ENCODE measurements at regions not wholly inside any gene's neighbourhood (a gene's known extent, or its start where the extent isn't known, plus 50 kb on each side); places are given as distances from the start of the nearest gene placed in this dataset.

- DNase-seq (ENCODE audit: low read depth): no peak
These were observed 1637.7 kb upstream of the LRRTM1 start for GRCh38 chr2:81942136-81942680.

DNA sequence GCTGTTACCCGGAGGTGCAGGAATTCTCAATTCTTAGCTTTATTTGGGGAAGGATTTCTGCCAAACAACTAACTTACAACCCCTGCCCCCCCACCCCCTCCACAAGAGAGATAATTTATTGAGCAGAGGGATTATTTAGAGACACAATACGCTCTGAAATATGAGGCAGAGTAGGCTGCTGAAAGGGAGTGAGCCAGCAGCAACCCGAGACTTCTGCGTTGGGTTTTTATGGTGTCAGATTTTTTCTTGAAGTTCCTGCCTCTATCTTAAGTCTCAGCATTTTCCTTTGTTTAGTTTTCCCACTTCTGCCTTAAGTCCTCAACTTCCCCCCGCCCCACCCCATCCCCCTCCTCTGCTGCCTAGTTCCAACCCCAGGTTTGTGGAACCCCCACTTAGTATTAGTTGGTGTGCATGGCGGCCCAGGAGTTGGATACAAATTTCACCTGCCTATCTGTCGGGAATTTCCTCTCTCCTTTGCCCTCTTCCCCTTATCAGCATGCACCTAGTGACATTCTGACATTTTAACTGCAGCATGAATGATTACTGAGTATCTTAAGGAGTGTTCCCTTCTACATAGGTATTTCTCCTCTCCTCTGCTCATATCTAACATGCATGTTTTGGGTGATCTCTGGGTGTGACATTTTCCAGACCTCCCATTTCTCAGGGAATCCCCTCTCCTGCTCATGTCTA, 1635.9 kb upstream of the LRRTM1 start:
- no peak for DNase-seq (ENCODE audit: low read depth)

- no peak for DNase-seq (ENCODE audit: low read depth)
These were observed 1633.4 kb upstream of the LRRTM1 start for GRCh38 chr2:81937944-81938343.

DNA sequence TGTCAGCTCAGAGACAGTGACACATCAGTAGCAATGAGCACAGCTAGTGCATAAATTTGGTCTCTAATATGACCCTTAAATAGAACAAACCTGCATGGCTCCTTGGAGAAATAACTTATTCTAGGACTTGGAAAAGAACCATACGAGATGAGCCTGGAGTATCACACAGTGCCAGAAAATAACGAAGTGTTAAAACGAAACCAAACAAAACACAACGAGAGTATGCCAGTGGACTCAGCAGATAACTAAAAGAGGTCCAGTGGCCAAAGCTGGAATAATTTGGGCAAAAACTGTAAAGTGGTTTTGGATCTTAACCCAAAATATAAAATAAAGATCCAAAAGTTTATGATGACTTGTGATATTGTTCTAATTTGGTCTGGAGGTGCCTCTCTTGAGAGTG, 1599.0 kb upstream of the LRRTM1 start:
- no peak for DNase-seq (ENCODE audit: low read depth)

DNA sequence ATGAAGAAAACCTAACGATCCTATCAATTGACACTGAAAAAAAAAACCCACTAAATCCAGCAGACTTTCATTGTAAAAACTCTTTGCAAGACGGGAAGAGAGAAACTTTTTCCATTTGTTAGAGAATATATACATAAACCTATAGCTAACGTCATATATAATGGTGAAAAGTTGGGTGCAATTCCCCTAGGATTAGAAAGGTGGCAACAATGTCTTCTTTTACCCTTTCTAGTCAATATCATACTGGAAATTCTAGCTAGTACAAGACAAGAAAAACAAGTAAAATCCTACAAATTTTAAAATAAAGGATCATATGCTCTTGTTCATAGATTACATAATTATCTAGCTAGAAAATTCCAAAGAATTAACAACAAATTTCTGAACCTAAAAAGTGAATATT, 1596.5 kb upstream of the LRRTM1 start:
- DNase-seq (ENCODE audit: low read depth): no peak

DNA sequence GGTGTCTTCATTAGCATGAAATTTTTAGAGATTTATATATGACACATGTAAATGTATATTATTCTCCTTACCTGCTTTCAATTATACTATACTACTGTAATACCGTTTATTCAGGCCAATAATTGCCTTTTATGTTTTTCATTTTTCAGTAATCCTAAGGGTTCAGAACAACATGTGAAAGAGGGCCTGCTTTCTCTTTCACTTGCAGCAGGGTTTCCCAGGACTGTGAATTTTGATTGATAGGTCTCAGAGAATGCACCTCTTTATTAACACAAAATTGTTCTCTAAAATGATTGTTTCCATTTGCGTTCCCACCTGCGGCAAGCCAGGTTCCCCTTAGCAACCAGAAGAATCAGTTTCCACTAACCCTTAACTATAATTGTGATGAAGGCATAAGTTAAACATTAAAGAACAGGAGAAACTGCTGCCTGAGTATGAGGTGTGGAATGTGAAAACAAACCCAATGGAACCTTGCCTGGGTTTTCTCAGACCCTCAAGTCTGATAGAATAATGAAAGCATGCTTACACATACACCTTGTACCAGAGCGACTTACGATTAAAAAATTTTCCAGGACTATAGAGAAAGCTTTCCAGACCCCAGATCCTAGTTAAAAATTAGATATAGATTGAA, 1591.2 kb upstream of the LRRTM1 start:
- DNase-seq (ENCODE audit: low read depth): no peak

DNA sequence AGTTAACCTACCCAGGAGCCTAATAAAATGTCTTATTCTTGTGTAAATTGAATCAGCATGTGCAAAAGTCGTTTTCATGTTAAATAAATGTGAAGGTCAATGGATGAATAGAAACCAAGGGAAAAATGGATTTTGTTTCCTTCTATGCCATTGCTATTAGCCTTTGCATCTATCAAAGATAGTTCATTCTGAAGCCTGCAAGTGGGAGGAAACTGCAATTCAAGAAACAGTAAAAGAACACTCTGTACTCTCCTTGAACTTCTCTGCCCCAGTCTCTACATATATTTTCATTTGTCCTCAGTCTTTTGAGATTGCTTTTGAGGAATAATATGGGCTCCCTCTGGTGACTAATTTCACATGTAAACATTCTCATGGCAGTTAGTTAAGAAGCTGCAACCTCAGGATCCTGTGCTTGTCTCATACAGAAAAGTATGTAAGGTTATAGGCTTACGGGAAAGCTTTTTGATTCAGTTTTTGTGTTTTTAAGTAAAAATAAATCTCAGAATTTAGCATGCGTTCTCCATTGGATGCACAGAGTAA, 1590.0 kb upstream of the LRRTM1 start:
- DNase-seq (ENCODE audit: low read depth): no peak

DNA sequence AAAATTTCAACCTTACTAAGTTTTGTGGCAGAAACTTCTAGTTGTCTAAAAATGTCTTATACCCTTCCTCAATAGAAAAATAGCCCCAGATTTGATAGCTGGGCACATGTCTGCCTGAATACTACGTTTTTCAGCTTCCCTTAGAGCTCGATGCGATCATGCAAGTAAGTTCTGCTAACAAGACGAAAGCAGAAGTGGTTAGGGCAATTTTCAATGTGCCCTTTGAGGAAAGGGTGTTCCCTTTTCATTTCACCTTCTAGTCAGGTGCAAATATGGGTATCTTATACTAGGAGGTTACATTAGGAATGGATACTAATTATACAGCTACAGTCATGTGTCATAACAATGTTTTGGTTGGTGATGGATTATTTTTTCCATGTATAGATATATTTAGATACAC, 1572.1 kb upstream of the LRRTM1 start:
- no peak for DNase-seq (ENCODE audit: low read depth)

DNA sequence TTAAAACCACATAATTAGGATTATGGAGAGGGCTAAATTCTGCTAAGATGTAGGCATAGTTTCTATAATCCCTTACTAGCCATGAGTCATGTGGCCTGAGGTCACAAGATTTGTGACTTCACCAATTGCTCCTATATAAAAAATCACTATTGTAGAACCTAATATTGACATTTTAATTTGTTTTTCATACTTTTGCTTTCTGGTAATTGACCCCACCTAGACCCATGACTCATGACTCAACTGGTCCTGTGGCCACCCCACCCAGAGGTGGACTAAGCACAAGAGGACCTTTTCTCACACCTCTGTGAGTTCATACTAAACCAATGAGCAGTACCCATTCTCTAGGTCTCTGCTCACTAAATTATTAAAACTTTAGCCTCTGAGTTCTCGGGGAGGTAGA, 1567.5 kb upstream of the LRRTM1 start:
- no peak for DNase-seq (ENCODE audit: low read depth)

GRCh38 chr2:81870119-81870518, 1565.6 kb upstream of the LRRTM1 start:
- DNase-seq (ENCODE audit: low read depth): no peak

DNA sequence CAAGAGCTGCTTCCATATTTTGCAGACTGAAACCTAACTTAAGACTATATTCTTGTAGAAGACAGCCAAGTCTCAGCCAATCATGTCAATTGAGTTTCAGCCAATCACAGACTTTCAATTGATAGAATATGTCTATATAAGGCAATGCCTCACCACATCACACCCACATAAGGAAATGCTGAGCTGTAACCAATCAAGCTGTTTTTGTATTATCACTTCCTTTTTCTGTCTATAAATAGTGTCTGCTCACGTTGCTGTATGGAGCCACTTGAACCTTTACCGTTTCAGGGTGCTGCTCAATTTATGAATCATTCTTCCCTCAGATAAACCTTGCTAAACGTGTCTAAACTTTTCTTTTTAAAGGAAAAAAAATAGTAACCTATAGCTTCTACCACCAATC, 1554.4 kb upstream of the LRRTM1 start:
- no peak for DNase-seq (ENCODE audit: low read depth)

GRCh38 chr2:81853341-81853740, 1548.8 kb upstream of the LRRTM1 start:
- DNase-seq (ENCODE audit: low read depth): no peak

- no peak for DNase-seq (ENCODE audit: low read depth)
These were observed 1548.1 kb upstream of the LRRTM1 start for GRCh38 chr2:81852651-81853050.

- no peak for DNase-seq (ENCODE audit: low read depth)
These were observed 1535.2 kb upstream of the LRRTM1 start for GRCh38 chr2:81839780-81840179.

GRCh38 chr2:81835321-81836000, 1530.9 kb upstream of the LRRTM1 start:
- no peak for DNase-seq (ENCODE audit: low read depth)

- DNase-seq (ENCODE audit: low read depth): no peak
These were observed 1482.3 kb upstream of the LRRTM1 start for GRCh38 chr2:81786811-81787210.

DNA sequence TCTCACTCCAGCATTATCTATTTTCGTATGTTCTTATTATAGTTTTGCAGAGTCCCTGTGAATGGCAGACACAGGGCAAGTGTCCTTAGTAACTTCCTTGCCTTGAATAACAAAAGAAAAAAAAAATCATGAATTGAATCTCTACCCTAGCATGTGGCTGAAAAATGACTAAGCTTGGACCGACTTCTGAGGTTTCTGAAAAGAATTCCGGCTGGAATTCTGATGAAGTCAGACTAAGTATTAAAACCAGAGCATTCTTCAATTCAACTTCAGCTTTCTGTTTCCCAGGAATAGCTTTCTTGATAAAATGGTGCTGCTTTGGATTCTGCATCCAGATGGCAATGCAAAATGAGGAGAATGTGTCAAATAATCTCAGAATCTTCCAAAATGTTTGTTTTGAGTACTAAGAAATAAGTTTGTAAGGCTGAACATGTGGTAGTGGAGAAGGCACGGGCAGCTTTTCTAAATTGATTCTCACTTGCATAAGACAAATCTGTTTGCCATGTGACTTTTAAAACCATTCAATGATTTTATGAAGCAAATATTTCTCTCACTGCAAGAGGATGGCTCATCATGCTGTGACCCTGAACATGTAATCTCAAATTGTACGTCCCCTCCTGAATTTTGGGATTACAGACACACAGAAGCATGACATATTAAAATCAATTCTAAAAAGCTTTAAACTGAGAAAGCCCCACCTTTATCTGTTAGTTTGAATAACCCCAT, 1462.8 kb upstream of the LRRTM1 start:
- DNase-seq (ENCODE audit: low read depth): no peak

DNA sequence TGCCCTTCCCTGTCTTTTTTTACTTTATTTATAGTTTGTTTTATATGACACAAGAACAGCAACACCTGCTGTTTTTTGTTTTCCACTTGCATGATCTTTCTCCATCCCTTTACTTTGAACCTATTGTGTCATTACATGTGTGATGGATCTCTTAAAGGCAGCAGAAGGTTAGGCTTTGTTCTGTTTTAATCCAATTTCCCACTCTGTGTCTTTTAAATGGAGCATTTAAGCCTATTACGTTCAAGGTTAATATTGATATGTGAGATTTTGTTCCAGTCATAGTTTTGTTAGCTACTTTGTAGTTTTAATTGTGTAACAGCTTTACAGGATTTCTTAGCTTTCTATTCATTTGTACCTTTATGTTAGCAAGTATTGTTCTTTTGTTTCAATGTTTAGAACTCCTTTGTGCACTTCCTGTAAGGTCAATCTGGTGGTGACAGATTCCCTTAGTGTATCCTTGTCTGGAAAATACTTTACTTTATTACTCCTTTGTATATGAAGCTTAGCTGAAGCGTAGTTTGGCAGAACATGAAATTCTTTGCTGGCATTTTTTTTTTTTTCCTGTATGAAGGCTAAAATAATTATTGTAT, 1443.0 kb upstream of the LRRTM1 start:
- DNase-seq (ENCODE audit: low read depth): no peak

DNA sequence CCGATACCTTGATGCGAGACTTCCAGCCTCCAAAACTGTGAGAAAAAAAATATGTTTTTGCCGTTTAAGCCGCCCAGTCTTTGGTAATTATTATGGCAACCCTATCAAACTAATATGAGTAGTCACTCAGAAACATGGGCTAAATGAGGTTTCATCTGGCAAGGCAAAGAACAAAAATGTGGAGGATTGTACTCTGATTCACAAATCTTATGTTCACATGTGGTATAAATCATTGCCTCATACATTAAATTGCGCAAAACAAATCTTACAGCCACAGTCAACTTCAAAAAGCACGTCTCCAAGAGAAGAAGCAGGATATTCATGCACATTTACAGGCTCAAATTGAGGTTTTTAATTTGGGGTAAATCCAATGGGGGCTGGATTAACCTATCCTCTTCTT, 1435.4 kb upstream of the LRRTM1 start:
- no peak for DNase-seq (ENCODE audit: low read depth)

DNA sequence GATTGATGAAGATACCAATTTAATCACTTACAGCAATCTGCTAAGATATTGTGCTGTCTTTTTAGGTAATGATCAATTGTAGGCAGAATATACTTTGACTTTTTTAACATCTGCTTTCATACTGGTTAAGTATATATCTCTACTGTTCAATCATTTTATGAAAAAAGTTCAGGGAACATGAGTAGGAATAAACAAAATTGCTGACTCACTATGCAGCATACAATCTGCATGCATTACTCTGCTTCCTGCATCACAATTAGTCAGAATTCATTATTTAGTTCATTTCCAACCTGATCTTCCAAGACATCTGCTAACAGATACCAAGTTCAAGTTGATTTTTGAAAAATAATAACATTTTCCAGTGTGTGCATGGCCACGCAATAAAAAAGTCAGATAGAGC, 1430.4 kb upstream of the LRRTM1 start:
- no peak for DNase-seq (ENCODE audit: low read depth)

- DNase-seq (ENCODE audit: low read depth): no peak
These were observed 1410.3 kb upstream of the LRRTM1 start for GRCh38 chr2:81714817-81715216.

- DNase-seq (ENCODE audit: low read depth): no peak
These were observed 1402.3 kb upstream of the LRRTM1 start for GRCh38 chr2:81706856-81707255.
